ENCODE measurements at regions not wholly inside any gene's neighbourhood (a gene's known extent, or its start where the extent isn't known, plus 50 kb on each side); places are given as distances from the start of the nearest gene placed in this dataset.
"Not testable (repeated sequence)": the region's sequence is repeated elsewhere in the genome, so short reads cannot be mapped to it uniquely, and the experiment has no call there.

DNA sequence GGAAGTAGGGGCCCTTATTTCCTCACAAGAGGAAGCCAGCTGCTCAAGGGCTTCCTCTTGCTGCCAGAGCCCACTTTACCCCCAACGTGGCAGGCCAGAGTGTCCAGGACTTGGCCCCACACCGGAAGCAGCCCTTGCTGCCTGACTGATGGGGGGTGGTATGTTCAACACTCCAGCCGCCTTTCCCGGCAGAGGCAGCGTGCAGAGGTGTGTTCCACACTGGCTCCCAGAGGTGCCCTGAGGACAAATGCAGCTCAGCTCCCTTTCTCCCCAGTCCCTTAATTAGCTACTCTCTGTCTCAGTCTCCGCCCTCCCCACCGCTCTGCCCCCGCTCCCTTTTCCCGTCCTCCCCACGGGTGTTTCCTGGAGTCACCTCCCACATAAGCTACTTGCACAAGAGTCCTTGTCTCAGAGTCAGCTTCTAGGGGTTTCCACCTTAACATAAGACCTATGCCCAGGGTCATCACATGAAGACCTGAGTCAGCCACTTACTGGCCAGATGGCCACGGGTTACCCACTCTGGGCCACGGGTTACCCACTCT lies 61.7 kb upstream of the SHLD1 start:
- Histone ChIP-seq H3K9ac (ENCODE audit: insufficient read depth, low read length) (no peak overlapping the region), H3K9me3 (ENCODE audit: control insufficient read depth, insufficient read depth, low read depth, low read length) (no peaks in the 10 kb centered on the region), H3K79me2 (ENCODE audit: control insufficient read depth, insufficient read depth, low read length) (no peaks in the 10 kb centered on the region), H4K20me1 (ENCODE audit: control insufficient read depth, extremely low read depth, insufficient read depth, low read length) (no peaks in the 10 kb centered on the region), H3K4me3 (replicated peaks in 1 of 4; ENCODE audit: control extremely low read depth in 1 of 4, insufficient read depth in 1 of 4, low read depth in 3 of 4, low read length in 4 of 4) (no peak overlapping the region), H3K27me3 (ENCODE audit: control insufficient read depth, insufficient read depth, low read length) (peaks cover 4% of the 10 kb centered on the region), H3K4me2 (ENCODE audit: extremely low read depth, insufficient read depth, low read length) (no peak overlapping the region), H3K36me3 (ENCODE audit: control insufficient read depth, insufficient read depth, low read length) (no peaks in the 10 kb centered on the region), H2AFZ (ENCODE audit: low read length) (no peak overlapping the region), H3K27ac (ENCODE audit: insufficient read depth, low read length) (no peak overlapping the region), H3K4me1 (ENCODE audit: control insufficient read depth, extremely low read depth, insufficient read depth, low read length) (no peaks in the 10 kb centered on the region)
- no peak for TF ChIP-seq EZH2 (IDR thresholded peaks at IDR 0.05; ENCODE audit: low read length, missing control alignments)
- TF ChIP-seq, protein P1, sequence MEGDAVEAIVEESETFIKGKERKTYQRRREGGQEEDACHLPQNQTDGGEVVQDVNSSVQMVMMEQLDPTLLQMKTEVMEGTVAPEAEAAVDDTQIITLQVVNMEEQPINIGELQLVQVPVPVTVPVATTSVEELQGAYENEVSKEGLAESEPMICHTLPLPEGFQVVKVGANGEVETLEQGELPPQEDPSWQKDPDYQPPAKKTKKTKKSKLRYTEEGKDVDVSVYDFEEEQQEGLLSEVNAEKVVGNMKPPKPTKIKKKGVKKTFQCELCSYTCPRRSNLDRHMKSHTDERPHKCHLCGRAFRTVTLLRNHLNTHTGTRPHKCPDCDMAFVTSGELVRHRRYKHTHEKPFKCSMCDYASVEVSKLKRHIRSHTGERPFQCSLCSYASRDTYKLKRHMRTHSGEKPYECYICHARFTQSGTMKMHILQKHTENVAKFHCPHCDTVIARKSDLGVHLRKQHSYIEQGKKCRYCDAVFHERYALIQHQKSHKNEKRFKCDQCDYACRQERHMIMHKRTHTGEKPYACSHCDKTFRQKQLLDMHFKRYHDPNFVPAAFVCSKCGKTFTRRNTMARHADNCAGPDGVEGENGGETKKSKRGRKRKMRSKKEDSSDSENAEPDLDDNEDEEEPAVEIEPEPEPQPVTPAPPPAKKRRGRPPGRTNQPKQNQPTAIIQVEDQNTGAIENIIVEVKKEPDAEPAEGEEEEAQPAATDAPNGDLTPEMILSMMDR (conservative IDR thresholded peaks at IDR 0.05 in 1 of 2, IDR thresholded peaks at IDR 0.05 in 1 of 2; ENCODE audit: low read depth in 1 of 2, low read length in 2 of 2): no peak
- DNase-seq (ENCODE audit: low read depth in 2 of 2): no peak

DNA sequence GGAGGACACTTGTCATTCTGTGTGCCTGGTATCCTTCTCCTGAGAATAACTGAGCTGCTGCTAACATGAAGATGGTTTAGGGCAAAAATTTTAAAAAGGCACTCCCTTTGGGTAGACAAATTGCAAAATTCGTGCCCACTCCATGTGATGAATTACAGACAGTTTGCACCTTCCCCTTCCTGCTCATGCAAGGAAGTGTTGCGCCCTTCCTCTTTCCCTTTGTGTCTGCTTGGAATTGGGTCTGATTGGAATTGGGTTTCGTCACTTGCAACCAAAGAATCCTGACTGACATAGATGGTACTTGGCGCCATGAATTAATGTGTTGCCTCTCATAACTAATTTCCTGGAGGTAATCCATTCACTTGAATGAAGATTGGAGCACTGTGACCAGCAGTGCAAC lies 62.3 kb upstream of the SHLD1 start:
- Histone ChIP-seq H3K79me2 (ENCODE audit: control insufficient read depth, insufficient read depth, low read length) (no peaks in the 10 kb centered on the region), H3K9ac (ENCODE audit: insufficient read depth, low read length) (no peak overlapping the region), H3K27ac (ENCODE audit: insufficient read depth, low read length) (no peak overlapping the region), H3K4me2 (ENCODE audit: extremely low read depth, insufficient read depth, low read length) (no peak overlapping the region), H3K4me3 (replicated peaks in 1 of 4; ENCODE audit: control extremely low read depth in 1 of 4, insufficient read depth in 1 of 4, low read depth in 3 of 4, low read length in 4 of 4) (no peak overlapping the region), H3K36me3 (ENCODE audit: control insufficient read depth, insufficient read depth, low read length) (no peaks in the 10 kb centered on the region), H2AFZ (ENCODE audit: low read length) (no peak overlapping the region), H3K4me1 (ENCODE audit: control insufficient read depth, extremely low read depth, insufficient read depth, low read length) (no peaks in the 10 kb centered on the region), H3K27me3 (ENCODE audit: control insufficient read depth, insufficient read depth, low read length) (peaks cover 4% of the 10 kb centered on the region), H4K20me1 (ENCODE audit: control insufficient read depth, extremely low read depth, insufficient read depth, low read length) (no peaks in the 10 kb centered on the region), H3K9me3 (ENCODE audit: control insufficient read depth, insufficient read depth, low read depth, low read length) (no peaks in the 10 kb centered on the region)
- TF ChIP-seq, protein P1 (conservative IDR thresholded peaks at IDR 0.05 in 1 of 2, IDR thresholded peaks at IDR 0.05 in 1 of 2; ENCODE audit: low read depth in 1 of 2, low read length in 2 of 2): no peak
- no peak for TF ChIP-seq EZH2 (IDR thresholded peaks at IDR 0.05; ENCODE audit: low read length, missing control alignments)
- DNase-seq (ENCODE audit: low read depth in 2 of 2): no peak

DNA sequence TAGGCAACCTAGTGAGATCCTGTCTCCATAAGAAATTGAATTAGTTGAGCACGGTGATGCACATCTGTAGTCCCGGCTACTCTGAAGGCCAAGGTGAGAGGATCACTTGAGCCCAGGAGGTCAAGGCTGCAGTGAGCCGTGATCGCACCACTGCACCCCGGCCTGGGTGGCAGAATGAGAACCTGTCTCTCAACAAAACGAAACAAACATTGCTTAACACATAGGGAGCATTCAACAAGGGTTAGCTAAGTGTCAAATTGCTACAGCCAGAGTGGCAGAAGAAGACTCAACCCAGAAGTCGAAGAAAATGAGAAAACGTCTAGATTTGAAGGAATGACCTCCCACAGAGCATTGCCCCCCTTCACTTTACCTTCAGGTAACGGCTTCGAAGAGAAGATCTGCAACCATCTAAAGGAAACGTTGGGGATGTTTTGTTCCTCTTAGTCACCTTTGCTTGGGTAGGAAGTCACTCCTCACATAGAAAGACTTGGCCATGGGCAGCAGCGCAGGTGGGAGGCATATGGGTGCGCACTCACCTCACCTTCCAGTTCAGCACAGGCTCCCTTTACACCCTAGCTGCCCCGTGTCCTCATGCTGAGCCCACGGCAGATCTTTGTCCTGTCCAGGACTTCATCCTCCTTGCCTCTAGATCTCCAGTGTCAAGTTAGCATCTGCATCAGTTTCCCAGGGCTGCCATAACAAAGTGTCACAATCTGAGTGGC lies 63.7 kb upstream of the SHLD1 start:
- H3K27me3 ChIP-seq (ENCODE audit: control insufficient read depth, insufficient read depth, low read length): peaks cover 4% of the 10 kb centered on the region
- H3K4me2 ChIP-seq (ENCODE audit: extremely low read depth, insufficient read depth, low read length): no peak overlapping the region
- H3K4me3 ChIP-seq (replicated peaks in 1 of 4; ENCODE audit: control extremely low read depth in 1 of 4, insufficient read depth in 1 of 4, low read depth in 3 of 4, low read length in 4 of 4): no peak overlapping the region
- no peak for DNase-seq (ENCODE audit: low read depth in 2 of 2)
- no peaks in the 10 kb centered on the region for H4K20me1 ChIP-seq (ENCODE audit: control insufficient read depth, extremely low read depth, insufficient read depth, low read length)
- H2AFZ ChIP-seq (ENCODE audit: low read length): no peak overlapping the region
- TF ChIP-seq, protein P1 (conservative IDR thresholded peaks at IDR 0.05 in 1 of 2, IDR thresholded peaks at IDR 0.05 in 1 of 2; ENCODE audit: low read depth in 1 of 2, low read length in 2 of 2): no peak
- H3K79me2 ChIP-seq (ENCODE audit: control insufficient read depth, insufficient read depth, low read length): no peaks in the 10 kb centered on the region
- no peak overlapping the region for H3K9ac ChIP-seq (ENCODE audit: insufficient read depth, low read length)
- no peaks in the 10 kb centered on the region for H3K36me3 ChIP-seq (ENCODE audit: control insufficient read depth, insufficient read depth, low read length)
- H3K4me1 ChIP-seq (ENCODE audit: control insufficient read depth, extremely low read depth, insufficient read depth, low read length): no peaks in the 10 kb centered on the region
- H3K27ac ChIP-seq (ENCODE audit: insufficient read depth, low read length): no peak overlapping the region
- no peaks in the 10 kb centered on the region for H3K9me3 ChIP-seq (ENCODE audit: control insufficient read depth, insufficient read depth, low read depth, low read length)

DNA sequence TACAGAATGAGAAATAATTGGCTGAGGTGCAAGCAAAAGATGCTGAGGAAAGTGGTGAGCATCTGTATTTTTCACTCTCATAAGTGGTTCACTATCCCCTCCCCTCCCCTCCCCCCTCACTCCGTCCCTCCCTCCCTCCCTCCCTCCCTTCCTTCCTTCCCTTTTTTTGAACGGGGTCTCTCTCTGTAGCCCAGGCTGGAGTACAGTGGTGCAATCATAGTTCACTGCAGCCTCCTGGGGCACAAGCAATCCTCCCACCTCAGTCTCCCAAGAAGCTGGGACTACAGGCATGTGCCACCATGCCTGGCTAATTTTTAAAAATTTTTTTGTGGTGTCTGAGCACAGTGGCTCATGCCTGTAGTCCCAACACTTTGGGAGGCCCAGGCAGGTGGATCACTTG lies 67.6 kb upstream of the SHLD1 start:
- H3K27me3 ChIP-seq (ENCODE audit: control insufficient read depth, insufficient read depth, low read length); H2AFZ ChIP-seq (ENCODE audit: low read length); H3K27ac ChIP-seq (ENCODE audit: insufficient read depth, low read length); H3K4me3 ChIP-seq (replicated peaks in 1 of 4; ENCODE audit: control extremely low read depth in 1 of 4, insufficient read depth in 1 of 4, low read depth in 3 of 4, low read length in 4 of 4); H3K4me2 ChIP-seq (ENCODE audit: extremely low read depth, insufficient read depth, low read length); H3K9me3 ChIP-seq (ENCODE audit: control insufficient read depth, insufficient read depth, low read depth, low read length); H3K36me3 ChIP-seq (ENCODE audit: control insufficient read depth, insufficient read depth, low read length); H3K79me2 ChIP-seq (ENCODE audit: control insufficient read depth, insufficient read depth, low read length); H4K20me1 ChIP-seq (ENCODE audit: control insufficient read depth, extremely low read depth, insufficient read depth, low read length); H3K4me1 ChIP-seq (ENCODE audit: control insufficient read depth, extremely low read depth, insufficient read depth, low read length); DNase-seq (ENCODE audit: low read depth in 2 of 2); H3K9ac ChIP-seq (ENCODE audit: insufficient read depth, low read length): not testable (repeated sequence)
